Heart left ventricle (tissue), 16 donors: ENCODE measurements at regions not wholly inside any gene's neighbourhood (a gene's known extent, or its start where the extent isn't known, plus 50 kb on each side); places are given as distances from the start of the nearest gene placed in this dataset.

Experiments
- ATAC-seq, 4 donors: fragments of 200-7000 bp; cut with Tn5 transposase; one replicate each; pipeline ENCODE4 v1.9.1; 2020 to 2022; ENCODE audit warnings: moderate library complexity in 4 of 4, mild to moderate bottlenecking in 3 of 4, moderate number of reproducible peaks in 1 of 4
- DNase-seq, 5 donors: peaks; one replicate each; pipeline ENCODE4 v3.0.0-alpha.2; 2020
- H3K27ac ChIP-seq, 12 donors: fragments of 200-600 bp; sonication (generic) in 4 of 12; one replicate each; pipeline versions ENCODE4 v1.5.0 to v1.8.0; 2016 to 2022; ENCODE audit warnings: mild to moderate bottlenecking in 2 of 12
- H3K27me3 ChIP-seq, 9 donors: fragments of 200-600 bp; sonication (generic) in 2 of 9; one replicate each; pipeline versions ENCODE4 v1.5.1 to v1.8.0; 2016 to 2022; ENCODE audit warnings: mild to moderate bottlenecking in 3 of 9
- H3K36me3 ChIP-seq, 9 donors: fragments of 200-600 bp; sonication (generic) in 2 of 9; one replicate each; pipeline versions ENCODE4 v1.5.0 to v1.8.0; 2018 to 2022; ENCODE audit warnings: mild to moderate bottlenecking in 2 of 9
- H3K4me1 ChIP-seq, 12 donors: fragments of 200-600 bp; sonication (generic) in 4 of 12; one replicate each; pipeline versions ENCODE4 v1.5.0 to v1.8.0; 2016 to 2022; ENCODE audit warnings: mild to moderate bottlenecking in 3 of 12
- H3K4me3 ChIP-seq, 12 donors: fragments of 200-600 bp; sonication (generic) in 4 of 12; one replicate each; pipeline versions ENCODE4 v1.5.0 to v1.8.0; 2017 to 2022; ENCODE audit warnings: mild to moderate bottlenecking in 9 of 12, moderate library complexity in 4 of 12
- H3K9me3 ChIP-seq, 12 donors: fragments of 200-600 bp; sonication (generic) in 4 of 12; one replicate each; pipeline versions ENCODE4 v1.5.0 to v1.8.0; 2016 to 2022; ENCODE audit warnings: mild to moderate bottlenecking in 1 of 12
- POLR2A ChIP-seq, 2 donors: fragments of 450-650 bp; IDR thresholded peaks; one replicate each; pipeline ENCODE4 v1.6.1; 2017; ENCODE audit warnings: antibody characterized with exemption in 2 of 2, mild to moderate bottlenecking in 2 of 2, moderate library complexity in 2 of 2
- WGBS, 4 donors: extraction: QIAGEN DNeasy Blood & Tissue Kit in 2 of 4; methylation state at CpG; one replicate each; pipeline versions ENCODE4 v1.1.5 to v1.1.7; 2013 to 2018; 5-methylcytosine and 5-hydroxymethylcytosine counted together
- intact Hi-C, 10 donors: fragments of 100-400 bp; cut with DNase I; formaldehyde crosslinking; loops; one replicate each; pipeline versions ENCODE4 v1.11.1 to v1.14.2; 2022
- TF ChIP-seq, protein P1 (sequence below), 12 donors: fragments of 200-600 bp; sonication (generic) in 4 of 12; IDR thresholded peaks; one replicate each; pipeline versions ENCODE4 v1.5.0 to v1.8.0; 2018 to 2022; ENCODE audit warnings: antibody characterized with exemption in 12 of 12, mild to moderate bottlenecking in 5 of 12
- donor health status: ischemic (EF 13 %, LVEDD 7.1; RV severe dilation, severe dysfunction).
- donor health status: healthy with polysubstance abuse.
- donor health status: DM: no; HTN: yes; CAD: no.
- donor health status: DM: no; HTN: no; CAD: no.
- donor health status: ischemic (EF 25% LVEDD 6.9; RV normal size, moderate dysfunction).
- donor health status: ischemic (EF 25% LVEDD 5.7; RV mildly dilated, moderate dysfunction).
- donor health status: healthy.
- donor health status: DM: yes; HTN: yes; CAD: no.
- donor health status: ischemic (EF 35%, LVEDD 5.7; RV mildly dilated, moderate dysfunction).
- donor health status: nonischemic (EF 11% LVEDD 7.7; RV severe dilation, severe dysfunction).
- donor health status: DM: yes; HTN: yes; CAD: no.
- donor health status: PGD.
- donor health status: ischemic (EF 29% LVEDD 5.4; RV normal size, mild dysfunction).
- donor health status: nonischemic (EF 23%, LVEDD 6.1; RV moderate dilation, normal function).

GRCh38 chr16:77591347-77591746, 131.0 kb upstream of the NUDT7 start:
- WGBS, 4 donors = 68 to 78% (median 74%) methylated on average over 6 of the region's 6 CpGs
- Histone ChIP-seq H3K27me3 (peaks cover 0 to 11% (median 0%) of the 10 kb centered on the region in 9 donors), H3K27ac (no peak overlapping the region), H3K9me3 (no peaks in the 10 kb centered on the region), H3K4me3 (no peak overlapping the region), H3K4me1 (peaks cover 0 to 10% (median 0%) of the 10 kb centered on the region in 12 donors), H3K36me3 (no peaks in the 10 kb centered on the region)
- TF ChIP-seq, protein P1, sequence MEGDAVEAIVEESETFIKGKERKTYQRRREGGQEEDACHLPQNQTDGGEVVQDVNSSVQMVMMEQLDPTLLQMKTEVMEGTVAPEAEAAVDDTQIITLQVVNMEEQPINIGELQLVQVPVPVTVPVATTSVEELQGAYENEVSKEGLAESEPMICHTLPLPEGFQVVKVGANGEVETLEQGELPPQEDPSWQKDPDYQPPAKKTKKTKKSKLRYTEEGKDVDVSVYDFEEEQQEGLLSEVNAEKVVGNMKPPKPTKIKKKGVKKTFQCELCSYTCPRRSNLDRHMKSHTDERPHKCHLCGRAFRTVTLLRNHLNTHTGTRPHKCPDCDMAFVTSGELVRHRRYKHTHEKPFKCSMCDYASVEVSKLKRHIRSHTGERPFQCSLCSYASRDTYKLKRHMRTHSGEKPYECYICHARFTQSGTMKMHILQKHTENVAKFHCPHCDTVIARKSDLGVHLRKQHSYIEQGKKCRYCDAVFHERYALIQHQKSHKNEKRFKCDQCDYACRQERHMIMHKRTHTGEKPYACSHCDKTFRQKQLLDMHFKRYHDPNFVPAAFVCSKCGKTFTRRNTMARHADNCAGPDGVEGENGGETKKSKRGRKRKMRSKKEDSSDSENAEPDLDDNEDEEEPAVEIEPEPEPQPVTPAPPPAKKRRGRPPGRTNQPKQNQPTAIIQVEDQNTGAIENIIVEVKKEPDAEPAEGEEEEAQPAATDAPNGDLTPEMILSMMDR (IDR thresholded peaks at IDR 0.05) = no peak
- no peak for TF ChIP-seq POLR2A (IDR thresholded peaks at IDR 0.05)
- intact Hi-C loops = no loop called here
- DNase-seq (no peak), ATAC-seq (no peak)

GRCh38 chr16:77592021-77592420, 130.3 kb upstream of the NUDT7 start:
- ATAC-seq (no peak), DNase-seq (no peak)
- Histone ChIP-seq H3K4me3 (no peak overlapping the region), H3K27ac (peak overlapping the region in 1 of 12 donors; percentile 48), H3K9me3 (no peaks in the 10 kb centered on the region), H3K36me3 (no peaks in the 10 kb centered on the region), H3K27me3 (peaks cover 0 to 6% (median 0%) of the 10 kb centered on the region in 9 donors), H3K4me1 (peaks cover 0 to 13% (median 0%) of the 10 kb centered on the region in 12 donors)
- 75 to 85% (median 82%) methylated on average over 2 of the region's 2 CpGs for WGBS, 4 donors
- TF ChIP-seq, protein P1 (IDR thresholded peaks at IDR 0.05) = no peak
- no peak for TF ChIP-seq POLR2A (IDR thresholded peaks at IDR 0.05)
- intact Hi-C loops = no loop called here

DNA sequence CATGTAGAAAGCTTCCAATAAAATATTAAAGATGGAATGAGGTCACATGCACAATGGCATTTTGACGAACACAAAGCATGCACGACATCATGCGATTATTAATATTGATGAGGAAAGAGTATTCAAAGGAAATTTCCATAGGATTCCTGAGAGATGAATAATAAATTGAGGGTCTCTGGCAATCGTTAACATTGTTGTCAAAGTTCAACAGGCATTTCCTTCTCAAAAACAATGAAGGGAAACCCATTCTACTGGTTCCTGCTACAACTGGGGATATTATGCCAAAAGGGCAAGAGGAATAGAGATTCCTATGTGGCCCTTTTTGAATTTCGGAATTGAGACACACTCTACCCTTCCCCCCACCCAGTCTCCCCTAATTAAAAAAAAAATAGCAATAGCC, 128.3 kb upstream of the NUDT7 start:
- intact Hi-C loops = no loop called here
- Histone ChIP-seq H3K27ac (peak overlapping the region in 2 of 12 donors; percentile 10 to 28), H3K27me3 (no peaks in the 10 kb centered on the region), H3K4me3 (no peak overlapping the region), H3K36me3 (no peaks in the 10 kb centered on the region), H3K9me3 (no peaks in the 10 kb centered on the region), H3K4me1 (peaks cover 0 to 13% (median 0%) of the 10 kb centered on the region in 12 donors)
- WGBS, 4 donors = 39 to 61% (median 53%) methylated on average over 5 of the region's 5 CpGs
- DNase-seq (no peak), ATAC-seq (no peak)
- TF ChIP-seq, protein P1 (IDR thresholded peaks at IDR 0.05) = no peak

DNA sequence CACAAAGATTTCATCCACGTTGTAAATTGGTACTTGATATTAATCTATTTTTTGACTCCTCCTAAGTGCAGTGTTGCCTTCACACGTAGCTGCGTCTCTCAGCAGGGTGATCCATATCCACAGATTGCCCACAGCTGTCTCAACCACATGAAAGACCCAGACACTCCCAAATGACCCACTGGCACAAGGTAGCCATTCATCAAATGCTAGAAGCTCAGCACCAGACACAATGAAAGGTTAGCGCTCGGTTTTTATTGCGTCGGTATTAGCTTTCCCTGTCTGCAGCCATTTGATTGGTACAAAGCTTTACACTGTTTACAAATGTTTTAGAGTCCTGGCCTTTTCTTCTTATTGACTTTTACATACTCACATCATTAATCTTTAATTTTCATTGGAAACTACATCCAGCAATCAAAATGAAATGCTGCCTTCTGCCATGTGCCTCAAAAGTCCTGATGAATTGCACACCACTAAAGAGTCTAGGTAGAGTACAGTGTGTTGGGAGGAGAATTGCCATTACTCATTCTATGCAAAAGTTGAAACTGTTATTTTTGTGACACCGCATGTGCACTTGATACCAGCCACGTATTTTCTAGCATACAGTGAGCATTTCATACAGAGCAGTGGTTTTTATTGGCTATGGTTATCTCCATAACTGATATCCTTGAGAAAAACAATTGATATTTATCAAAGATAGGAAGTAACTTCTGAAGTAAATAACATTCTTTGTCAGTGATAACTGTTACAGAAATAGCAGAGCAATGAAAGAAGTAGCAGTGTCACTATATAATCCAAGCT, 127.3 kb upstream of the NUDT7 start:
- TF ChIP-seq, protein P1 (IDR thresholded peaks at IDR 0.05) = no peak
- no peak for TF ChIP-seq POLR2A (IDR thresholded peaks at IDR 0.05)
- DNase-seq = no peak
- 68 to 79% (median 79%) methylated on average over 9 of the region's 9 CpGs for whole genome bisulfite sequencing, 4 donors
- no peaks in the 10 kb centered on the region for H3K36me3 ChIP-seq
- H3K9me3 ChIP-seq = no peaks in the 10 kb centered on the region
- ATAC-seq = no peak
- peaks cover 0 to 13% (median 0%) of the 10 kb centered on the region in 12 donors for H3K4me1 ChIP-seq
- H3K27ac ChIP-seq = peak overlapping the region in 1 of 12 donors; percentile 29
- intact Hi-C loops = loop anchor here in 3 of 10 donors (5.0 kb wide), 2 partner anchors 62 to 67 kb away; no protein-coding TSS in a partner anchor
- no peaks in the 10 kb centered on the region for H3K27me3 ChIP-seq
- no peak overlapping the region for H3K4me3 ChIP-seq
